ENCODE measurements at regions not wholly inside any gene's neighbourhood (a gene's known extent, or its start where the extent isn't known, plus 50 kb on each side); places are given as distances from the start of the nearest gene placed in this dataset.

DNA sequence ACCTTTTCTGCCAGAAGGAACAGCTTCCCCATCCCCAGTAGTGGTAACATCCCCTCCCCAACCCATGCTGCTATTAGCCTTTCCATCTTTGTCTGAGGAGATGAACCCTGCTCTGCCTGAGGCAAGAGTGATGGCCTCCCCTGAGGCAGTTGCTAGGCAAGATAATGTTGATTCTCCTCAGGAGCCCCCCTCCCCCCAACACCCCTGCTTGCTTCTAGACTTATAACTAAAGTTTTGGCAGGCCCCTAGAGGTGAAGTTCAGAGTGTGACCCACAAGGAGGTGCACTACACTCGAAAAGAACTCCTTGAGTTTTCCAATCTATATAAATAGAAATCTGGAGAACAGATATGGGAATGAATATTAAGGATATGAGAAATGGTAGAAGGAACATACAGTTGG, 962.5 kb downstream of the ADGRL3 start:
- Histone ChIP-seq H3K4me3 (ENCODE audit: low read depth in 2 of 2, low read length in 1 of 2) (no peak overlapping the region), H3K9me3 (no peaks in the 10 kb centered on the region), H4K20me1 (ENCODE audit: insufficient read depth) (no peaks in the 10 kb centered on the region), H3K27ac (ENCODE audit: low read depth in 2 of 2, low read length in 1 of 2) (no peak overlapping the region), H2AFZ (ENCODE audit: low read depth) (no peak overlapping the region), H3K9ac (no peak overlapping the region), H3K9me2 (no peaks in the 10 kb centered on the region), H3K27me3 (ENCODE audit: insufficient read depth) (no peaks in the 10 kb centered on the region), H3K4me1 (ENCODE audit: control insufficient read depth in 1 of 2, insufficient read depth in 2 of 2, low read depth in 1 of 2, low read length in 1 of 2) (no peaks in the 10 kb centered on the region), H3K4me2 (no peak overlapping the region), H3F3A (replicated peaks; ENCODE audit: insufficient read depth) (no peaks in the 10 kb centered on the region), H3K79me2 (ENCODE audit: insufficient read depth) (no peaks in the 10 kb centered on the region), H3K36me3 (replicated peaks in 1 of 2; ENCODE audit: control insufficient read depth in 1 of 2, insufficient read depth in 2 of 2, low read length in 1 of 2) (no peaks in the 10 kb centered on the region)
- WGBS (ENCODE audit: low lambda C conversion rate): 33% methylated on average over 1 of the region's 1 CpG
- TF ChIP-seq USF1 (IDR thresholded peaks at IDR 0.05; ENCODE audit: borderline replicate concordance, low read depth) (no peak), IRF3 (IDR thresholded peaks at IDR 0.05; ENCODE audit: low read depth, low read length) (no peak), SIN3A (IDR thresholded peaks at IDR 0.05; ENCODE audit: borderline replicate concordance, low read depth, low read length) (no peak), NRF1 (IDR thresholded peaks at IDR 0.05; ENCODE audit: low read depth, low read length) (no peak), FOXJ3 (CRISPR knock-in tag; IDR thresholded peaks at IDR 0.05) (no peak), FOSL2 (IDR thresholded peaks at IDR 0.05; ENCODE audit: borderline replicate concordance, low read depth) (no peak), POLR2AphosphoS5 (IDR thresholded peaks at IDR 0.05; ENCODE audit: low read depth, low read length) (no peak), MEF2A (IDR thresholded peaks at IDR 0.05; ENCODE audit: borderline replicate concordance, low read depth) (no peak)
- TF ChIP-seq, protein P1, sequence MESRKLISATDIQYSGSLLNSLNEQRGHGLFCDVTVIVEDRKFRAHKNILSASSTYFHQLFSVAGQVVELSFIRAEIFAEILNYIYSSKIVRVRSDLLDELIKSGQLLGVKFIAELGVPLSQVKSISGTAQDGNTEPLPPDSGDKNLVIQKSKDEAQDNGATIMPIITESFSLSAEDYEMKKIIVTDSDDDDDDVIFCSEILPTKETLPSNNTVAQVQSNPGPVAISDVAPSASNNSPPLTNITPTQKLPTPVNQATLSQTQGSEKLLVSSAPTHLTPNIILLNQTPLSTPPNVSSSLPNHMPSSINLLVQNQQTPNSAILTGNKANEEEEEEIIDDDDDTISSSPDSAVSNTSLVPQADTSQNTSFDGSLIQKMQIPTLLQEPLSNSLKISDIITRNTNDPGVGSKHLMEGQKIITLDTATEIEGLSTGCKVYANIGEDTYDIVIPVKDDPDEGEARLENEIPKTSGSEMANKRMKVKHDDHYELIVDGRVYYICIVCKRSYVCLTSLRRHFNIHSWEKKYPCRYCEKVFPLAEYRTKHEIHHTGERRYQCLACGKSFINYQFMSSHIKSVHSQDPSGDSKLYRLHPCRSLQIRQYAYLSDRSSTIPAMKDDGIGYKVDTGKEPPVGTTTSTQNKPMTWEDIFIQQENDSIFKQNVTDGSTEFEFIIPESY (IDR thresholded peaks at IDR 0.05; ENCODE audit: borderline replicate concordance, low read depth): no peak
- DNase-seq: no peak
- CTCF ChIA-PET: no interaction called here
- POLR2A ChIA-PET: no interaction called here

- 68% methylated on average over 2 of the region's 2 CpGs for WGBS (ENCODE audit: low lambda C conversion rate)
- Histone ChIP-seq H2AFZ (ENCODE audit: low read depth) (no peak overlapping the region), H3K9me2 (no peaks in the 10 kb centered on the region), H3K4me1 (ENCODE audit: control insufficient read depth in 1 of 2, insufficient read depth in 2 of 2, low read depth in 1 of 2, low read length in 1 of 2) (no peaks in the 10 kb centered on the region), H3F3A (replicated peaks; ENCODE audit: insufficient read depth) (no peaks in the 10 kb centered on the region), H3K4me2 (no peak overlapping the region), H3K9ac (no peak overlapping the region), H3K27me3 (ENCODE audit: insufficient read depth) (no peaks in the 10 kb centered on the region), H3K79me2 (ENCODE audit: insufficient read depth) (no peaks in the 10 kb centered on the region), H3K36me3 (replicated peaks in 1 of 2; ENCODE audit: control insufficient read depth in 1 of 2, insufficient read depth in 2 of 2, low read length in 1 of 2) (no peaks in the 10 kb centered on the region), H3K4me3 (ENCODE audit: low read depth in 2 of 2, low read length in 1 of 2) (no peak overlapping the region), H3K27ac (ENCODE audit: low read depth in 2 of 2, low read length in 1 of 2) (no peak overlapping the region), H3K9me3 (no peaks in the 10 kb centered on the region), H4K20me1 (ENCODE audit: insufficient read depth) (no peaks in the 10 kb centered on the region)
- CTCF ChIA-PET: no interaction called here
- TF ChIP-seq YY1 (IDR thresholded peaks at IDR 0.05; ENCODE audit: low read depth) (no peak), ELF1 (IDR thresholded peaks at IDR 0.05) (no peak), JUND (IDR thresholded peaks at IDR 0.05) (no peak)
- no peak for DNase-seq
- POLR2A ChIA-PET: no interaction called here
Observed at GRCh38 chr4:62161446-62161845, 961.3 kb downstream of the ADGRL3 start.
